Activated CD8-positive, alpha-beta memory T cell treated with anti-CD3 and anti-CD28 coated beads for 48 hours (primary cell): ENCODE measurements at regions not wholly inside any gene's neighbourhood (a gene's known extent, or its start where the extent isn't known, plus 50 kb on each side); places are given as distances from the start of the nearest gene placed in this dataset.
"Not testable (repeated sequence)": the region's sequence is repeated elsewhere in the genome, so short reads cannot be mapped to it uniquely, and the experiment has no call there.

Experiments
- DNase-seq, 3 experiments: peaks; one replicate each; pipeline ENCODE4 v3.0.0-alpha.2; 2020; ENCODE audit warnings: low read depth in 2 of 3, low spot score in 2 of 3

GRCh38 chr14:21867541-21867940 is 193.9 kb upstream of the OR4E1 start:
- DNase-seq, result no peak

GRCh38 chr14:21866479-21866878 is 192.9 kb upstream of the OR4E1 start:
- DNase-seq, result no peak

GRCh38 chr14:21863289-21863688 is 189.7 kb upstream of the OR4E1 start:
- no peak for DNase-seq

GRCh38 chr14:21861153-21861552 is 187.5 kb upstream of the OR4E1 start:
- no peak for DNase-seq

- no peak for DNase-seq
These were observed 186.6 kb upstream of the OR4E1 start for GRCh38 chr14:21860172-21860571.

- no peak for DNase-seq
These were observed 179.2 kb upstream of the OR4E1 start for GRCh38 chr14:21852775-21853174.

- peak in 1 of 3 experiments; percentile 31 for DNase-seq
These were observed 178.5 kb upstream of the OR4E1 start for GRCh38 chr14:21852061-21852664.

GRCh38 chr14:21846902-21847301 is 173.3 kb upstream of the OR4E1 start:
- not testable (repeated sequence) for DNase-seq

- DNase-seq, result peak; percentile 24 to 38 (median 32)
These were observed 172.7 kb upstream of the OR4E1 start for GRCh38 chr14:21846227-21846885.

GRCh38 chr14:21840765-21841164 is 167.1 kb upstream of the OR4E1 start:
- no peak for DNase-seq

GRCh38 chr14:21833836-21834235 is 160.2 kb upstream of the OR4E1 start:
- DNase-seq, result no peak

GRCh38 chr14:21825845-21826244 is 152.2 kb upstream of the OR4E1 start:
- no peak for DNase-seq

GRCh38 chr14:21825149-21825743 is 151.6 kb upstream of the OR4E1 start:
- peak in 1 of 3 experiments; percentile 7 for DNase-seq

- DNase-seq, result no peak
These were observed 148.5 kb upstream of the OR4E1 start for GRCh38 chr14:21822109-21822508.

- no peak for DNase-seq
These were observed 147.0 kb upstream of the OR4E1 start for GRCh38 chr14:21820631-21821030.

- not testable (repeated sequence) for DNase-seq
These were observed 146.3 kb upstream of the OR4E1 start for GRCh38 chr14:21819891-21820290.

GRCh38 chr14:21817010-21817409 is 143.4 kb upstream of the OR4E1 start:
- DNase-seq, result not testable (repeated sequence)

- no peak for DNase-seq
These were observed 134.4 kb upstream of the OR4E1 start for GRCh38 chr14:21807975-21808374.

GRCh38 chr14:21804981-21805380 is 131.4 kb upstream of the OR4E1 start:
- DNase-seq, result no peak

- DNase-seq, result no peak
These were observed 128.8 kb upstream of the OR4E1 start for GRCh38 chr14:21802441-21802840.

- DNase-seq, result no peak
These were observed 123.3 kb upstream of the OR4E1 start for GRCh38 chr14:21796916-21797315.

- no peak for DNase-seq
These were observed 121.8 kb upstream of the OR4E1 start for GRCh38 chr14:21795456-21795855.

- DNase-seq, result no peak
These were observed 118.1 kb upstream of the OR4E1 start for GRCh38 chr14:21791749-21792148.
